ENCODE measurements at regions not wholly inside any gene's neighbourhood (a gene's known extent, or its start where the extent isn't known, plus 50 kb on each side); places are given as distances from the start of the nearest gene placed in this dataset.

DNA sequence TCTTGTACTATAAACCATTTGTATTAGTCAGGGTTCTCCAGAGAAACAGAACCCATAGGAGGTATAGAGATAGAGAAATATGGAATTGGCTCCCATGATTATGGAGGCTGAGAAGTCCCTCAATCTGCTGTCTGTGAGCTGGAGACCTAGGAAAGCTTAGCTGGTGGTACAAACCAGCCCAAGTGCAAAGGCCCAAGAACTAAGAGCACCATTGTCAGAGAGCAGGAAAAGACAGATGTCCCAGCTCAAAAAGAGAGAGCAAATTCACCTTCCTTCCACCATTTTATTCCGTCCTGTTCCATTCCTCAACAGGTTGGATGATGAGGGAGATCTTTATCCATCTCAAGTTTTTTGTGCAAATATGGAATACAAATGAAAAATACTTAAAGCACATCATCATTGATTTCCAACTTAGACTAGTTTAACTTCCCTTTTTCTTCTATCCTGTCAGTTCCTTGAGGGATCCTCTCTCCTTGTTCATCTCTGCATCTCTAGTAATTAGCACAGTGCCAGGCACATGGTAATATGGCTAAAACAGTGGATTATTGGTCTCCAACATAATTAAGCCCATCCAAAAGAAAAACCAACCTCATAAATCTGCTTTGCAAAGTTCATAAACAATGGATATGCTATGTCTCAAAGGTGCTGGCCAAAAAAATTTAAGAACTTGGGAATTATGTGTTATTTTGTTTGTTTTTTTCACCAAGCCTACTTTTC, 83.1 kb upstream of the PIK3CG start:
- DNase-seq (ENCODE audit: low spot score), result no peak
- Mint-ChIP-seq H3K4me3 (ENCODE audit: low read depth) (no peak overlapping the region), H3K27ac (no peak overlapping the region), H3K36me3 (ENCODE audit: low read depth) (peaks cover under 1% of the 10 kb centered on the region), H3K4me1 (ENCODE audit: low read depth) (peaks cover 5% of the 10 kb centered on the region), H3K27me3 (ENCODE audit: low read depth) (no peaks in the 10 kb centered on the region), H3K9me3 (peaks cover 2% of the 10 kb centered on the region)
- intact Hi-C loops (cut with micrococcal nuclease), result no loop called here

DNA sequence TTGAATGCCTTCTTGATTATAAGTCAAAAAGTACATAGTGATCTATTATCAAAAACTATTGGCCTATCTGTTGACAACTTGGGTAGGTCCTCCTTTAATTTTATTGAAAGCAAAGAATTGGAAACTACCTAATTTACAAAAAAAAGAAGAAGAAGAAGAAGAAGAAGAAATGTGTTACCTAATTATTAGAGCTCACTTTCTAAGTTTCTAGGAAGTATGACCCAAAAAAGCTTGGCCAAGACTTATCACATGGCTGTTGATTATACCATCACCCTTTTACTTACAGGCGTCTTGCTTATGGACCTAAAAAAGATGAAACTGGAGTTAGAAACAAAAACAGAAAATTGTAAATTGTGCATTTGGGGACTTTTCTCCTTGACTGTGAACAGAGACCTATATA, 81.8 kb upstream of the PIK3CG start:
- Mint-ChIP-seq H3K4me3 (ENCODE audit: low read depth) (no peak overlapping the region), H3K27ac (no peak overlapping the region), H3K4me1 (ENCODE audit: low read depth) (peaks cover 5% of the 10 kb centered on the region), H3K36me3 (ENCODE audit: low read depth) (no peaks in the 10 kb centered on the region), H3K27me3 (ENCODE audit: low read depth) (no peaks in the 10 kb centered on the region), H3K9me3 (no peaks in the 10 kb centered on the region)
- no peak for DNase-seq (ENCODE audit: low spot score)
- intact Hi-C loops (cut with micrococcal nuclease), result no loop called here

DNA sequence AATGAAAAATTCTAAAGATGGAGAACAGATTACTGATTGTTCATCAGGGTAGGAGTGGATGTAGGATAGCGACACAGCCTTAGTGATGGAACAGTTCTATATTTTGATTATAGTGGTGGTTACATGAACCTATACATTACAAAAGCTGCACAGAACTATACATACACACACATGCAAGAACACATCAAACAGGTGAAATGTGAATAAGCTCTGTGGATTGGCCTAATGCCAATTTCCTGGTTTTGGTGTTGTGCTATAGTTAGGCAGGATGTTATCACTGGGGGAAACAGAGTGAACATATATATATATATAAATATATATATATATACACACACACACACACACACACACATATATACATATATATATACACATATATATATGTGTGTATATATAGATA, 76.4 kb upstream of the PIK3CG start:
- no peak overlapping the region for H3K27ac Mint-ChIP-seq
- intact Hi-C loops (cut with micrococcal nuclease), result no loop called here
- no peaks in the 10 kb centered on the region for H3K9me3 Mint-ChIP-seq
- peaks cover 5% of the 10 kb centered on the region for H3K27me3 Mint-ChIP-seq (ENCODE audit: low read depth)
- no peaks in the 10 kb centered on the region for H3K4me1 Mint-ChIP-seq (ENCODE audit: low read depth)
- H3K36me3 Mint-ChIP-seq (ENCODE audit: low read depth), result no peaks in the 10 kb centered on the region
- H3K4me3 Mint-ChIP-seq (ENCODE audit: low read depth), result no peak overlapping the region
- DNase-seq (ENCODE audit: low spot score), result no peak

DNA sequence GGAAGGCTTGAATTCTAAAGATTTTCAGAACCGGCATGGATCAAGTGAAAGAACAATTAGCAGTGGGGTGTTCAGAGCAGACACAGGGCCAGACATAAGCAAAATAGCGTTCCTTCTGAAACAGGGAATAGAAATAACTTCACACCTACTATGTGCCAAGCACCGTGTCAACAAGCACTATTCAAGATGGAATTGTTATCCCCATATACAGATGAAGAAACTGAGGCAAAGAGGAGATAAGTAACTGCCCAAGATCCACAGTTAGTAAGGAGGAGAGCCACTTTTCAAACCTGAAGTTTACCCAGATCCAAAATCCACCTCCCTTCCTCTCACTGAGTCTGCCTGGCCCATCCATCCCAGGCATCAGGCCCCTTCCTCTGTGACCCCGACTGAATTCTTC, 73.6 kb upstream of the PIK3CG start:
- no peaks in the 10 kb centered on the region for H3K4me1 Mint-ChIP-seq (ENCODE audit: low read depth)
- no peak overlapping the region for H3K4me3 Mint-ChIP-seq (ENCODE audit: low read depth)
- H3K9me3 Mint-ChIP-seq, result peaks cover under 1% of the 10 kb centered on the region
- peaks cover 5% of the 10 kb centered on the region for H3K27me3 Mint-ChIP-seq (ENCODE audit: low read depth)
- DNase-seq (ENCODE audit: low spot score), result no peak
- no peak overlapping the region for H3K27ac Mint-ChIP-seq
- intact Hi-C loops (cut with micrococcal nuclease), result loop anchor here (5.0 to 10.0 kb wide), 2 partner anchors 81 to 253 kb away; partner anchors contain the start of gene PRKAR2B
- no peaks in the 10 kb centered on the region for H3K36me3 Mint-ChIP-seq (ENCODE audit: low read depth)

DNA sequence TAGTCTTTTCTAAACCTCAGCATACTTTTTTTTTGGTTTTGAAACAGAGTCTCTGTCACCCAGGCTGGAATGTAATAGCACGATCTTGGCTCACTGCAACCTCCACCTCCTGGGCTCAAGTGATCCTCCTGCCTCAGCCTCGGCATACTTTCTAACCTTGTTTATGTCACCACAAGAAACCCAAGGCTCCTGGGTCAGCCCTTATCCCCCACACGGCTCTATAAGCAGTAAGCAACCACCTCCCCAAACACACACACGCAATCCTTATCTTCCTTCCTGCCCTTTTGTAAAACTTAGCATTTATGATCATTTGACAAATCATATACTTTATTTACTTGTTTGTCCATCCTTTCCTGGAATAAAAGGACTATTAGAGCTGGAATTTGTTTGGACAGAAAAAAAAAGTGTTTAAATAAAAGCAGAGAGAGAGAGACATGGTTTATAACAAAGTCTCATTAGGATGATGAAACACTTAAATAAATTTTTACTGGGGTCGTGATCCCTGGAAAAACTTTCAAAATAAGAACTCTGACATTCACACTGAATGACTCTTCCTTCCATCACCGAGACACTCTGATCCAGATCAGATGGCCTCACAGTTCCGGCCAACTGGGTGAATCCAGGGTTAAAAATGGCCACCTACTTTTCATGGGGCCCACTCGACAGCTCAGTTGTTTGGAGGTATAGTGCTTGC, 72.7 kb upstream of the PIK3CG start:
- Mint-ChIP-seq H3K36me3 (ENCODE audit: low read depth) (no peaks in the 10 kb centered on the region), H3K9me3 (peaks cover 9% of the 10 kb centered on the region), H3K27me3 (ENCODE audit: low read depth) (peaks cover 5% of the 10 kb centered on the region), H3K4me3 (ENCODE audit: low read depth) (no peak overlapping the region), H3K4me1 (ENCODE audit: low read depth) (no peaks in the 10 kb centered on the region), H3K27ac (no peak overlapping the region)
- intact Hi-C loops (cut with micrococcal nuclease), result loop anchor here (5.0 to 10.0 kb wide), 2 partner anchors 80 to 252 kb away; partner anchors contain the start of gene PRKAR2B
- no peak for DNase-seq (ENCODE audit: low spot score)

DNA sequence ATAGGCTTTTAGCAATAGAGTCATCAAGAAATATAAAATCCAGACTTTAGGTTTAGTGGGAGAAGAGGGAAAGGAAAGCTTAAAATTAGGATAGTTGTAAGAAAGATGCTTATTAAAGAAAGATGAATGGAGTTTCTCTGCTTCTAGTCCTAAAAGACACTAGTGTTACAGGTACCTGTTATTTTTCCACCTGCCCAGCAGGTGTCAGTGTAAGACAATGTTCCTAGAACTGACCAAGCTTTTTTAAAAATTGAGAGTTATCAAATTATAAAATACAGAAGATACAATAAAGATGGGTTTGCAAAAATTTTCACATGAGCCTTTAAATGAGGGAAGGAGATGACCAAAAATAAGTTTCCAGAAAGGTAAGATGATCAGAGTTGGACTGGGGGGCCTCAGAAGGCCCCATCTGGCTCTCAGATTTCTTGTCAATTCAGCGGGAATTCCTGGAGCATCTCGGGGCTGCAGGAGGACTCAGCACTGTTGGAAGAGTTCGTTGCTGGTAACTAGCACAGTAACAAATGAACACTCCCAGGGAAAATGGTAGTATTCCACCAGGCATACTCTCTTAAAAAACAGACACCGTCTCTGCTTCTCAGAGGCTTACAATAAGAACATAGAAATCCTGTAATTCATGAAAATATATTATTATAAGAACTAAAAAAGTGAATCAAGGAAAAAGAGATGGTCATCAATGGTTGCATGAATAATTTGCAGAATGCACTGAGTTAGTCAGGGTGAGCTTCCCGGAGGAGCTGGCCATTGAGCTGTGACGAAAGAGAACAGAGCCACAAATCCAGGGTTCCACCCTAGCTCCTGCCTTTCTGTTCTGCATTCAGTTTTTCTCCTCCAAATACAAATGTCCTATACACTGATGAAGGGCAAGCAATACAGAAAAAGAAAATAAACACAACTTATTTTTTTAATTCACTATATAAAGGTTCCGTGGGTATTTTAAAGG, 71.8 kb upstream of the PIK3CG start:
- Mint-ChIP-seq H3K9me3 (peaks cover 11% of the 10 kb centered on the region), H3K4me1 (ENCODE audit: low read depth) (no peaks in the 10 kb centered on the region), H3K36me3 (ENCODE audit: low read depth) (no peaks in the 10 kb centered on the region), H3K27me3 (ENCODE audit: low read depth) (peaks cover 5% of the 10 kb centered on the region), H3K27ac (no peak overlapping the region), H3K4me3 (ENCODE audit: low read depth) (no peak overlapping the region)
- intact Hi-C loops (cut with micrococcal nuclease), result loop anchor here (1.0 to 10.0 kb wide), 3 partner anchors 79 to 357 kb away; partner anchors contain the start of gene PRKAR2B
- DNase-seq (ENCODE audit: low spot score), result no peak

DNA sequence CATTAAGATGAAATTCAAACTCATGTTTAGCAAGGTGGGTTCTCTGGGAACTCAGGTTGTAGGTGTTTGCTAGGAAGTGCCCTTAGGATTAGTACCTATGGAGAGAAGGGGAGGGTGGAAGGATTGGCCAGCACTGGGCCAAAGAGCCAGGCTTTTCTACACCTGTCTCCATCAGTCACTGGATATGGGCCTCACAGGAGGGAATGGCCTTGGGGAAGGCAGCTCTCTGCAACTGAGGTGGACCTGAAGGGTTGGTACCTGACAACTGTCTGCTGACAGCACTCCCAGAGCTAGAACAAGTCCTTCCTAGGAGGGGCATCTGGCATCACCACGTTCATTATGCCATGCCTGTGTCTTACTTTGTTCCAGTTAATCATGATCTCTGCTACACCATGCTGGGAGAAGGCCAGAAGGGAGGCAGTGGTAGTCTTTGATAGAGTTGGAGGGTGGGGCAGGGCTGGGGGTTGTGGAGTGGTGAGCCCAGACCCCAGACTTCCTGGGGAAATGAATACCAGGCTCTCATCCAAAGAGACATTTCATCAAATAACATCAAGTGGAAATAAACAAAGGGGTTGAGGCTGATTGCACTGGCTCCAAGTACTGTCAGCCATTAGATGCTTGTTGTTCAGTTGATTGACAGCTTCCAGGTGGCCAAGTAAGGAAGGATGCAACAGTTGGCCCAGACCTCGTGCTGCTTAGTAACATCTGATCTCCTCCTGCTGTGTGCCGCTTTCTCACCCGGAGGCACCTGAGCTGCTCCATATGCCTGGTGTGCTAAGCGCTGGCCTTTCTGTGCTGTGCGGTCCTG, 70.6 kb upstream of the PIK3CG start:
- Mint-ChIP-seq H3K4me3 (ENCODE audit: low read depth) (no peak overlapping the region), H3K9me3 (peaks cover 16% of the 10 kb centered on the region), H3K4me1 (ENCODE audit: low read depth) (no peaks in the 10 kb centered on the region), H3K27me3 (ENCODE audit: low read depth) (peaks cover 5% of the 10 kb centered on the region), H3K36me3 (ENCODE audit: low read depth) (no peaks in the 10 kb centered on the region), H3K27ac (no peak overlapping the region)
- DNase-seq (ENCODE audit: low spot score), result no peak
- intact Hi-C loops (cut with micrococcal nuclease), result loop anchor here (5.0 to 10.0 kb wide), 2 partner anchors 78 to 250 kb away; partner anchors contain the start of gene PRKAR2B

DNA sequence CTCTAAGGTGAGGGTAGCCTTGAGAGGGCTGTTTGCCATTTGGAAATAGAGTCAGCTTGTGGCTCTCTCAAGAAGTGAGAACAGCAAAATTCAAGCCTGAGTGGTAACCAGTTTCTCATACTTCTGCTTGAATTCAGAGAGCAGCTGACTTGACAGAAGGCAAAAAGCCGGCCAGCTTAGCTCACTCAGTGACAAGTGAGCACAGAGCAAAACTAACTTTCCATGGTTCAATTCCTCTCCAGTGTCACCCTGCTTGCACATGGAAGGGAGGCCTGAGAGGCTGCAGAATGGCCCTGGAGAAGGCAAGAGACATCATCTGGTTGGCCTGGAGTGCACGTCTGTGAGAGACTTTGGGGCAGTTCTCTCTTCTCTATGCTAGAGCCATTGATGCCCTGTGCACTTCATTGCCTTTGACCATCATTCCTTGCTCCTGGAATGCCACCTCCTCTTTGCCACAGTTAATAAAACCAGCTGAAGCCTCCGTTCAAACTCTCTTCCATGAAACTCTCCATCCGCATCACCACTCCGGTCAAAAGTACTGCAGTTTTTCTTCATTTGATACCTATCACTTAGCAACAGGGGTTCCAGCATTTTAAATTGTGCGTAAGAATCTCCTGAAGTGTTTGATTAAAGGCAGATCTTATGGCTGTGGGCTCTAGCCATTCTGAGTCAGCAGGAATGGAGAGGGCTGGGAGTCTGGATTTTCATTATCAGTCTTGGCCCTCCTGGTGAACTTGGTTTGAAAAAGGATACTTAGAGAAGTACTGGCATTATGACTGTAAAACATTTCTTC, 69.8 kb upstream of the PIK3CG start:
- H3K27ac Mint-ChIP-seq, result no peak overlapping the region
- H3K36me3 Mint-ChIP-seq (ENCODE audit: low read depth), result no peaks in the 10 kb centered on the region
- peaks cover 7% of the 10 kb centered on the region for H3K27me3 Mint-ChIP-seq (ENCODE audit: low read depth)
- intact Hi-C loops (cut with micrococcal nuclease), result loop anchor here (10.0 kb wide), 1 partner anchor 250 kb away; the partner anchor contains the start of gene PRKAR2B
- no peaks in the 10 kb centered on the region for H3K4me1 Mint-ChIP-seq (ENCODE audit: low read depth)
- DNase-seq (ENCODE audit: low spot score), result no peak
- peaks cover 23% of the 10 kb centered on the region for H3K9me3 Mint-ChIP-seq
- H3K4me3 Mint-ChIP-seq (ENCODE audit: low read depth), result no peak overlapping the region

DNA sequence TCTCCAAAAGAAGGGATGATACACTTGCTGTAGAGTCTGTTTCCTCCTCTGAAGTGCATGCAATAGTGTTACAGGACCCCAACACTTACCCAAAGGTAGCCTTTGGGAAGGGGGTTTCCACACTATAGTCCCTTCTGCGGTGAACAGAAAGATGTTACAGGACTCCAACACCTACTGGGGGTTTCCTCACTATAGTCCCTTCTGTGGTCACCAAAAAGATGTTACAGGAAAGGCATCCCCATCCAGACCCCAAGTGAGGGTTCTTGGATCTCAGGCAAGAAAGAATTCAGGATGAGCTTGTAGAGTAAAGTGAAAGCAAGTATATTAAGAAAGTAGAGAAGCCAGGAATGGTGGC, 69.2 kb upstream of the PIK3CG start:
- Mint-ChIP-seq H3K4me3 (ENCODE audit: low read depth) (no peak overlapping the region), H3K4me1 (ENCODE audit: low read depth) (no peaks in the 10 kb centered on the region), H3K27ac (no peak overlapping the region), H3K27me3 (ENCODE audit: low read depth) (peaks cover 7% of the 10 kb centered on the region), H3K9me3 (peaks cover 23% of the 10 kb centered on the region), H3K36me3 (ENCODE audit: low read depth) (no peaks in the 10 kb centered on the region)
- intact Hi-C loops (cut with micrococcal nuclease), result loop anchor here (10.0 kb wide), 1 partner anchor 249 kb away; the partner anchor contains the start of gene PRKAR2B
- DNase-seq (ENCODE audit: low spot score), result no peak

DNA sequence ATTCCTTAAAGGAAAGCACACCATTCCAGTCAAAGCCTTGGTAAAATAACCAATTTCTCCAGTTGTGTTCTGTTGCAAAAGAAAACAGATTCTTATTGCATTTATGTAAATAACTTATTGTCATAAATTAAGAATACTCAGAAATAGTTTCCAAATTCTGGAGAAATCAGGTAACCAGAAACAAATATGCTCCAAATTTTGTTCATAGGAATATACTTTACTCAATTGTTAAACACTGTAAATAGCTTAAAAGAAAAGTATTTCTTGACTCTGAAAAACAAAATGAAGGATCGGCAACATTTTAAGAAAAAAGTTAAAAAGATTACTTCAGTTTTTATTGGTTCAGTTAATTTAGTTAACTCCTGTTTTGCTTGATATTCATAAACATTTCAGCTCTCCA, 67.1 kb upstream of the PIK3CG start:
- intact Hi-C loops (cut with micrococcal nuclease), result loop anchor here (10.0 kb wide), 1 partner anchor 247 kb away; the partner anchor contains the start of gene PRKAR2B

DNA sequence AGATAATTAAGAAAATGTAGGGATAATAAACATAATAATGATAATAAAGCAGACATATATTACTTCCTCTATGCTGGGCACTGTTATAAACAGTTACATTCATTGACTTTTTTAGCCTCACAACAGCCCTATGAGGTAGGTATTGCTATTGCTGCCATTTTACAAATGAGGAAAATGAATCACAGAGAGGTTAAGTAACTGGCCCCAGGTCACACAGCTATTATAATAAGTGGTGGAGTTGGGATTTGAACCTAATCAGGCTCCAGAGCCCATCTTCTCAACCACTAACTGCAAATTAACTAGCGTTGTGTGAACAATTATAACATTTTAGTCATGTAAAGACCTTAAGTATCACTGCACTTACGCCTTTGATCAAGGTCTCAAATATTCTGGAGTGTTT, 62.5 kb upstream of the PIK3CG start:
- no peak for DNase-seq (ENCODE audit: low spot score)
- H3K27me3 Mint-ChIP-seq (ENCODE audit: low read depth), result peaks cover 20% of the 10 kb centered on the region
- H3K36me3 Mint-ChIP-seq (ENCODE audit: low read depth), result no peaks in the 10 kb centered on the region
- intact Hi-C loops (cut with micrococcal nuclease), result no loop called here
- no peak overlapping the region for H3K27ac Mint-ChIP-seq
- H3K4me3 Mint-ChIP-seq (ENCODE audit: low read depth), result no peak overlapping the region
- H3K4me1 Mint-ChIP-seq (ENCODE audit: low read depth), result no peaks in the 10 kb centered on the region
- peaks cover 11% of the 10 kb centered on the region for H3K9me3 Mint-ChIP-seq

More for the DNA sequence above, 67.1 kb upstream of the PIK3CG start:
- H3K27ac Mint-ChIP-seq, result no peak overlapping the region
- H3K4me3 Mint-ChIP-seq (ENCODE audit: low read depth), result no peak overlapping the region
- no peaks in the 10 kb centered on the region for H3K36me3 Mint-ChIP-seq (ENCODE audit: low read depth)
- peaks cover 3% of the 10 kb centered on the region for H3K27me3 Mint-ChIP-seq (ENCODE audit: low read depth)
- H3K9me3 Mint-ChIP-seq, result peaks cover 23% of the 10 kb centered on the region
- DNase-seq (ENCODE audit: low spot score), result no peak
- H3K4me1 Mint-ChIP-seq (ENCODE audit: low read depth), result no peaks in the 10 kb centered on the region

Data from activated T-helper 2 cell treated with anti-CD3 and anti-CD28 coated beads, Interferon-gamma antibody, Interleukin-2, Interleukin-4, amounts not matched to agents 10 μg/mL and 5 μg/mL and 100 μg/mL, durations not matched to agents 14 hours and 24 hours and 36 hours (primary cell).